HS-5 (cell line): ENCODE measurements at regions not wholly inside any gene's neighbourhood (a gene's known extent, or its start where the extent isn't known, plus 50 kb on each side); places are given as distances from the start of the nearest gene placed in this dataset.
A peak's percentile ranks its signal among the peaks of the same experiment; 100 is the strongest.

Source experiments
- DNase-seq: peaks from one replicate; pipeline ENCODE4 v3.0.0-alpha.2; 2012; ENCODE audit warnings: low read depth

- no peak for DNase-seq
Observed at GRCh38 chr13:105928048-105928447, 607.4 kb downstream of the EFNB2 start.

- peak; percentile 23 for DNase-seq
Observed at GRCh38 chr13:105925496-105925895, 610.0 kb downstream of the EFNB2 start.

- DNase-seq: no peak
Observed at GRCh38 chr13:105921711-105922110, 613.8 kb downstream of the EFNB2 start.

- DNase-seq: peak; percentile 64
Observed at GRCh38 chr13:105920370-105920769, 615.1 kb downstream of the EFNB2 start.

- peak; percentile 32 for DNase-seq
Observed at GRCh38 chr13:105918842-105919741, 616.4 kb downstream of the EFNB2 start.

GRCh38 chr13:105915146-105915850, 620.2 kb downstream of the EFNB2 start:
- DNase-seq: no peak

- peak; percentile 18 for DNase-seq
Observed at GRCh38 chr13:105914291-105915036, 621.0 kb downstream of the EFNB2 start.

GRCh38 chr13:105908586-105908985, 626.9 kb downstream of the EFNB2 start:
- DNase-seq: no peak

- no peak for DNase-seq
Observed at GRCh38 chr13:105907319-105908019, 628.0 kb downstream of the EFNB2 start.

GRCh38 chr13:105906746-105907145, 628.7 kb downstream of the EFNB2 start:
- DNase-seq: no peak

- no peak for DNase-seq
Observed at GRCh38 chr13:105904034-105904742, 631.3 kb downstream of the EFNB2 start.

- DNase-seq: no peak
Observed at GRCh38 chr13:105902396-105902795, 633.1 kb downstream of the EFNB2 start.

- no peak for DNase-seq
Observed at GRCh38 chr13:105897575-105897974, 637.9 kb downstream of the EFNB2 start.

GRCh38 chr13:105894697-105895096, 640.8 kb downstream of the EFNB2 start:
- no peak for DNase-seq

GRCh38 chr13:105890509-105890908, 645.0 kb downstream of the EFNB2 start:
- DNase-seq: no peak

- no peak for DNase-seq
Observed at GRCh38 chr13:105878119-105878700, 657.3 kb downstream of the EFNB2 start.

- no peak for DNase-seq
Observed at GRCh38 chr13:105874814-105875213, 660.6 kb downstream of the EFNB2 start.

GRCh38 chr13:105871768-105872167, 663.7 kb downstream of the EFNB2 start:
- no peak for DNase-seq

GRCh38 chr13:105871326-105871725, 664.1 kb downstream of the EFNB2 start:
- no peak for DNase-seq

GRCh38 chr13:105863300-105863920, 672.1 kb downstream of the EFNB2 start:
- DNase-seq: no peak
